AG20443 (cell line): ENCODE measurements at regions not wholly inside any gene's neighbourhood (a gene's known extent, or its start where the extent isn't known, plus 50 kb on each side); places are given as distances from the start of the nearest gene placed in this dataset.

ENCODE experiments used
- DNase-seq: peaks from one replicate; pipeline ENCODE4 v3.0.0; 2012; ENCODE audit warnings: low spot score, mixed read lengths

GRCh38 chr5:86780018-86780417 is 162.3 kb downstream of the COX7C start:
- DNase-seq: no peak

DNA sequence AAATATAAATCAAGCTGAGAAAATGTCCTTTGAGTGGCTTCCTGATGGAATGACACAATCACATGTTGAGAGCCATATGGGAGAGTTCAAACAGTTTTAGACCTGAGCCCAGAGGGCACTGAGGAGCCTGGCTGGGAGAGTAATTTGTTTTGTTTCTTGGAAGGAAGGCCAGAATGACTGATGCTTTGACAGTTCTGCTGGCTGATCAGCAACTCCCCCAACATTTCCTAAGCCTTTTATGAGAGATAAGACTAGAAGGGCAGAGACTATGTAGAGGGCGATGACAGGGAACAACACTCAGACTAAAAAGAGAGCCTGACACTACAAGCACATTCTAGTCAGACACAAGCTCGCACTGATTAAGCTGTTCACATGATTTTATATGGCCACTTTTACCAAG is 169.2 kb downstream of the COX7C start:
- DNase-seq: no peak

DNA sequence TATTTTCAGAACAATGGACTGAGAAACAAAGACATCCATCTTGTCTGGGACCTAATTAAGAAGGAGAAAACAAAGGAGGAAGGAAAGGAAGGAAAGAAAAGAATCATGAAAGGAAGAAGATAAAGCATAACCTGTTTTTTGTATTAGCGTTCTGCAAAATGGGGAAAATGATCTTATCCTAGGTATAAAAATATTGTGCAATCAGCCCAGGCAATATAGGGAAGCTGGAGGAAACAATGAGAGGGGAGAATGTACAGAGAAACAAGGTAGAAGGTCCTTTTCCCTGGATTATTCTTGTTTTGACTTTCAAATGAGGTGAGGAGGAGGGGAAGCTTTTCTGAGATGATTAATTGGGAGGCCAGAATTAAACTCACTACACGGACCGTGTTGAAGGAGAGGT is 177.9 kb downstream of the COX7C start:
- no peak for DNase-seq

- DNase-seq: no peak
Observed at GRCh38 chr5:86797677-86798076, 179.9 kb downstream of the COX7C start.

DNA sequence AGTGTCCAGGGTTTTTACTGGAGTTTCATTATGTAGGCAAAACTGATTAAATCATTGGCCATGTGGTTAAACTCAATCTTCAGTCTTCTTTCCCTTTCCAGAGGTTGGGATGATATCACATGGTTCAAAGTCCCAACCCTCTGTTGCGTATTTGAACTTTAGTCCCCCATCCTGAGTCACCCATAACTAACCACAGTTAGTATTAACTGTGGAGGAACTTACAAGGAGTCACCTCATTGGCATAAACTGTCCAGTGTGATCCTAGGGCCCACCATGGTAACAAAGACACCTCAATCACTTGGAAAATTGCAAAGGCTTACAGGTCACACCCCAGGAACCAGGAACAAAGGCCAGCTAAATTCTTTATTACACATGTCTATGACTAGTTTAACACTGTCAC is 188.5 kb downstream of the COX7C start:
- no peak for DNase-seq

GRCh38 chr5:86807046-86808031 is 189.6 kb downstream of the COX7C start:
- DNase-seq: no peak

DNA sequence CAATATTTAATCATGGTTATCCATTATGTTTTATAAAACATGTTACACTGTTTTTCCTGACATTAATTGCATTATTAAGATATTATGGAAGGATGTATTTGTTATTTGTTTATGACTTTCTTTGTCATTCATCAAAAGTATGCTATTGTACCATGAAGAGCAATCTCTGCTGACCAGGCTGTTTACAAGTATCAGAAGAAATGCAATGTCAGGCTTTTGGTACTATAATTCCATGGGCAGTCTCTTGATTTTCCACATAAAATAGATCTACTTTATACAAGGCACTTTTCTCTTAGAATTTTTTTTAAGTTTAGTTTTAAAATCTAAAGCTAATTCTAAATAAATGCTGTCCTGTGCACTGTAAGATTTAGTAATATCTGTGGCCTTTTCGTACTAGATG is 196.6 kb downstream of the COX7C start:
- DNase-seq: no peak

DNA sequence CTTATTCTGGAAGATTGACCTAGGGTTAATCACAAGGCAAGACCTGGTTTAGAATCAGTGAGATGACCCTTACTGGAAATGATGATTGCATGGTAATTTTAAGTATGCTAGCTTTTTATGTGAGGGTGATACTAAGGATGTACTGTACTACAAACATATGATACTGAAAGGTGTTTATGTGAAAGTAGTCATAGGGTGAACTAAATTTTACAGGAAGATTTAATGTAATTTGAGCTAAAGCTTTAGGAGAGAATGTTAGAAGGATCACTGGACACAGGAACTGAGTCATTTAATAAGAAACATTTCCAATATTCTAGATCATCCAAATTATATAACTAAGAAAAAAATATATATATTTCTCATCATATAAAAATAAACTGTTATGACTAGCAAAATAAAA is 197.2 kb downstream of the COX7C start:
- no peak for DNase-seq

DNA sequence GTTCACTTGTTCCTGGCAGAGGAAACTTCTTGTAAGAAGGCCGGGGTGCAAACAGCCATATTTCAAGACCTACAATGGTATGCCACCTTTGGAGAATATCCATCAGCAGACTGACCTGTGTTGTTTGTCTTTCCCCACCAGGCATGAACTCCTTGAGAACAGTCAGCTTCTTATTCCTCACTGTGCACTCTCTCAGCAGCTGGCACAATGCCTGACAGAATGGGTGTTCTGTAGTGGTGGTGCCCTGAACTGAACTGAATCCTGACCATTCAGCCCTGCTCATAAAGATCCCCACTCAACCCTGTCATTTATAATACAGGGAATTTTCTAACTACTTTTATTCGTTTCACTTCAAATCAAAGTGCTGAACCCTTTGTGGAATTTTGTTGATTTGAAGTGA is 206.9 kb downstream of the COX7C start:
- DNase-seq: no peak

DNA sequence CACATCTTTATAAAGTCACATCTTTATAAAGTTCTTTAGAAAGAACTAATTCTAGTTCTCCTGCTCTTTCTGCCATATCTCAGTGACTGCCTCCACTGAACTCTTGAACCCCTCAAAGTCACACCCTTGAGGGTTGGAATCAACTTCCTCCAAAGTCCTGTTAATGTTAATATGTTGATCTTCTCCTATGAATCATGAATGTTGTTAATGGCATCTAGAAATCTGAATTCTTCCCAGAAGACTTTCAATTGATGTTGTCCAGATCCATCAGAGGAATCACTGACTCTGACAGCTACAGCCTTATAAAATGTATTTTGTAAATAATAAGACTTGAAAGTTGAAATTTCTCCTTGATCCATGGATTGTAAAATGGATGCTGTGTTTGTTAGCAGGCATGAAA is 213.4 kb downstream of the COX7C start:
- no peak for DNase-seq

- DNase-seq: no peak
Observed at GRCh38 chr5:86833868-86834267, 216.1 kb downstream of the COX7C start.

DNA sequence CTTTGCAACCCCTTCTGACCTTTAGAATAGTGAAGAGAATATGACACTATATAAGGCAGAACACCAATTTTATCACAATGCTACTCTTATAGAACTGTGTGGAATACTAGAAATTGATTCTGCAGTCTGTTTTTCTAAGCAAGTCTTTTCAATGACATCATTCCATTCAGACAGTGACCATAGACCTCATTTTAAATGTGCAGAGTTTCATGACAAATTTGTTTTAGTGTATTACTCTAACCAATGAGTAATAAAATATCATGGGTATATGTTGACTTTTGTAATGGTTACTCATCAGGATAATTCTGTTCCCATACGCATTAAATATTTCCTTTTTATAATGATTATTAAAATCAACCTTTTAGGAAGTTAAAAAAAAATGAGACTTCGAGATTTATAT is 219.9 kb downstream of the COX7C start:
- DNase-seq: no peak

DNA sequence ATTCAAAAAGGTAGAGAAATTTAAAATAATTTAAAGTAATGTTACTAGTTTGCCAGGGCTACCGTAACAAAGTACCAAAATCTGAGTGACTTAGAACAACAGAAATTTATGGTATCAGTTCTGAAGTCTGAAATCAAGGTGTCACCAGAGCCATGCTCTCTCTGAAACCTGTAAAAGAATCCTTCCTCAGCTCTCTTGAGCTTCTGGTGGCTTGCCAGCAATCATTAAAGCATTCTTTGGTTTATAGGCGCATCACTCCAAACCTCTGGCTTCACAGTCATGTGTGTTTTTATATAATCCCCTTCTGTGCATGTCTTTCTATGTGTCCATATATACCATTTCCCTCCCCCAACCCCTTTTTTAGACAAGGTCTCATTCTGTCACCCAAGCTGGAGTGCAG is 220.3 kb downstream of the COX7C start:
- no peak for DNase-seq

DNA sequence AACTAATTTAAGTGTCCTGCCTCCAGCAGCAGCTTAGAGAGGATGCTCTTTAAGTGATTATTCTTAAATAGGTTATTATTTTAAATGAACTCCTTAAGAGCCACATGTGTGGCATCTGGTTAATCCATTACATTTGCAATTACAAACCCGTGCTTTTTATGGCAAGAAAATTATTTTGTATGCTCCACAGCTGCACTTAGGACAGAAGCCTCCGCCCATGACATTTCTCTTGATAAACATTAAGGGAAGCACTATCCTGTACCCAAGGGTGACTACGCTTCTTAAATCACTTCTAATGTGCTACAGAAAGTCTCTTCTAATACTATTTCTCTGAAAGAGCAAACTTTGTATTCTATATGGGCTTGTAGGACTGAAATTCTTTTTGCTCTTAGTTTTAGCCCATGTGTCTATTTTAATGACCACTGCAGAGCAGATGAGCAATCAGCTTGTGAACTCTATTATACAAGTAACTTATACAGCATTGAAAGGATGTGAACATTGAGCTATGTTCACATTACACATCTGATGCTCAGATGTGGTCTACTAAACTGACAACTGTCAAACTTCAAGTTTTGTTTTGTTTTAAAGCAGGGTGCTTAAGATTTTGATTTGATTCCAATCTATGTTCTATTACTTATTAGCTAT is 223.4 kb downstream of the COX7C start:
- no peak for DNase-seq

DNA sequence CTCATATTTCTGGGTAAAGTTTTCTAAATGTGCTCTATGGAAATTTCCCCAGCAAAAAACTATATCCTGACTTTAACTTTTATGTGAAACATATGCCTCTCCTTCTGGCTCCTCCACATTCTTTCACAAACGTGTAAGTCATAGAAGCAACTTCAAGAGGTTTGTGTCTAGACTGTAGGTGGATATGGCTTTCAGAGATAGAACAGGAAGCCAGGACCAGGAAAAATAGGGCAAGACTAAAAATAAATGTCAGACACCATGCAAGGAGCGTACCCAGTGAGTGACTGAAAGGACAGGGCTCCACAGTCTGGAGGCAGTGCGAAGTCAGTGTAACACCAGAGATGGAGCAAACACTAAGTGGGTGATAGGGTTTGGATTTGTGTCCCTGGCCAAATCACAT is 240.7 kb downstream of the COX7C start:
- no peak for DNase-seq

- DNase-seq: no peak
Observed at GRCh38 chr5:86861512-86861911, 243.8 kb downstream of the COX7C start.

DNA sequence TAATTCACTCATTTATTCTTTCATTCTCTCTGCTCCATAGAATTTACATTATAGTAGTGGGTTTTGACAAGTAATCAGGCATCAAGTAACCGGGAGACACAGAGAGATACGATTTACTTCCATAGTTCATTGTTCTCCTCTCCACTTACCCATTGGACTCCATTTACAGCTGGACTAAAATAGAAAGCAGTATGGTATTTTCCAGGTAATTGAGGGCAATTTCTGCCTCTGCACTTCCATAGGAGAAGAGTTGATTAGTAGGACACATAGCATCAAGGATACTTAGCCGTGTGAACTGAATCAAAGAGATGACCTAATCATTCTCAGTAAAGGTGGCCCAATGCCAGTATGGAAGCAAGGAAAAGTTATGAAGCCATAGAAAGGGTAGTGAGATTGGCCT is 244.4 kb downstream of the COX7C start:
- DNase-seq: no peak

GRCh38 chr5:86864051-86864450 is 246.3 kb downstream of the COX7C start:
- DNase-seq: no peak

- no peak for DNase-seq
Observed at GRCh38 chr5:86865256-86865785, 247.6 kb downstream of the COX7C start.

GRCh38 chr5:86866036-86866435 is 248.3 kb downstream of the COX7C start:
- DNase-seq: no peak

DNA sequence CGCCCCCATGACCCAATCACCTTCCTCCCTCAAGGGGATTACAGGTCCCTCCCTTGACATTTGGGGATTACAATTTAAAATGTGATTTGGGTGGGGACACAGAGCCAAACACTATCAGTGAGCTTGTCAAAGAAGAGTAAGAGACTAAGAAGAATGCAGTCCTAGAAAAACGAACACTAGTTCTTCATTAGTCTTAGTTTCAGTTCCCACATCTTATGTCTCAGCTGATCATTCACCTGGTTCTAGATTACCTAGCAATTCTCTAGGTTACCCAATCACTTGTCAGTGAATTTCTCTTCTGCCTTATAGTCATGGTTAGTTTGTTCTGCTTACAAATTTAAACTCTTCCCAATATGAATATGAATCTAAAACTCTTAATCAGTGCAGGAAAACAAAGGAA is 251.5 kb downstream of the COX7C start:
- no peak for DNase-seq

- no peak for DNase-seq
Observed at GRCh38 chr5:86875539-86875938, 257.8 kb downstream of the COX7C start.

DNA sequence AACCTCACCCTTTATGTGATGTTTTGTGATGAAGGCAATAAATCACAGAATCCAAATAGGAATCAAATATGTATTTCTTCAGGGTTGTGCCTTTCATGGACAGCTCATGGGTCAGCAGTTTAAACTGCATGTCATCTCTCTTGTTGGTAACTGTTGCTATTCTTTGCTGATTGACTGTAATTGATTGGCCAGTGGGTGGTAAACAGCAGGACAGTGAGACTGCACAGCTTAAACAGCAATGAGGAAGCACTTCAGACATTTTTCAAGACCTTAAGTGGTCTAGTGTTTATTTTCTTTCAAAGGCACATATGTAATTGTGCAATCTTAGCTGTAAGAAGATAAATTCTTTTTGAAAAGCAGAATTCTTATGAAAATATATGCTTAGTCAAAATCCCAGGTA is 260.5 kb downstream of the COX7C start:
- DNase-seq: no peak
